Lung (tissue), 11 donors: ENCODE measurements at regions not wholly inside any gene's neighbourhood (a gene's known extent, or its start where the extent isn't known, plus 50 kb on each side); places are given as distances from the start of the nearest gene placed in this dataset.

Experiments used
- ATAC-seq: fragments of 200-7000 bp; cut with Tn5 transposase; one replicate; pipeline ENCODE4 v1.9.1; 2020; ENCODE audit warnings: moderate number of reproducible peaks; ENCODE audit not compliant: insufficient read depth, low FRiP score
- DNase-seq, 3 donors: peaks; one replicate each; pipeline ENCODE4 v3.0.0-alpha.2; 2013 to 2017
- H3K27ac ChIP-seq, 2 donors: one replicate each; pipeline ENCODE4 v1.5.1; 2013; ENCODE audit warnings: mild to moderate bottlenecking in 2 of 2, moderate library complexity in 2 of 2, control low read depth in 1 of 2, inconsistent platforms in 1 of 2, low read depth in 1 of 2, low read length in 1 of 2
- H3K27me3 ChIP-seq, 3 donors: one replicate each; pipeline ENCODE4 v1.5.1; 2013; ENCODE audit warnings: low read length in 2 of 3; ENCODE audit not compliant: control insufficient read depth in 3 of 3, insufficient read depth in 3 of 3
- H3K36me3 ChIP-seq, 4 donors: one replicate each; pipeline ENCODE4 v1.5.1; 2013; ENCODE audit warnings: low read length in 4 of 4, mild to moderate bottlenecking in 1 of 4, moderate library complexity in 1 of 4; ENCODE audit not compliant: control insufficient read depth in 4 of 4, insufficient read depth in 4 of 4
- H3K4me1 ChIP-seq, 5 donors: one replicate each; pipeline ENCODE4 v1.5.1; 2013; ENCODE audit warnings: low read length in 5 of 5, mild to moderate bottlenecking in 2 of 5, moderate library complexity in 1 of 5; ENCODE audit not compliant: control insufficient read depth in 5 of 5, insufficient read depth in 5 of 5
- H3K4me3 ChIP-seq: one replicate; pipeline ENCODE4 v1.5.1; 2013; ENCODE audit warnings: mild to moderate bottlenecking, control low read depth, moderate library complexity
- H3K9ac ChIP-seq, 2 donors: one replicate each; pipeline ENCODE4 v1.5.1; 2013; ENCODE audit warnings: low read length in 2 of 2, control low read depth in 1 of 2; ENCODE audit not compliant: insufficient read depth in 1 of 2
- H3K9me3 ChIP-seq, 4 donors: one replicate each; pipeline ENCODE4 v1.5.1; 2013; ENCODE audit warnings: low read length in 3 of 4, mild to moderate bottlenecking in 1 of 4, moderate library complexity in 1 of 4; ENCODE audit not compliant: control insufficient read depth in 4 of 4, insufficient read depth in 3 of 4
- WGBS, 2 donors: extraction: QIAGEN DNeasy Blood & Tissue Kit; methylation state at CpG; one replicate each; pipeline ENCODE4 v1.1.7; 2013; 5-methylcytosine and 5-hydroxymethylcytosine counted together
- TF ChIP-seq, protein P1 (sequence below): IDR thresholded peaks from 2 replicates; pipeline ENCODE4 v1.5.1; 2012; ENCODE audit warnings: mild to moderate bottlenecking; ENCODE audit errors: control extremely low read depth, extremely low read depth
- donor health status: control.
- donor health status: control.
- donor health status: Bipolar disorder and iron deficiency.
- donor health status: healthy.
- donor health status: DM: yes; HTN: yes; CAD: no.

DNA sequence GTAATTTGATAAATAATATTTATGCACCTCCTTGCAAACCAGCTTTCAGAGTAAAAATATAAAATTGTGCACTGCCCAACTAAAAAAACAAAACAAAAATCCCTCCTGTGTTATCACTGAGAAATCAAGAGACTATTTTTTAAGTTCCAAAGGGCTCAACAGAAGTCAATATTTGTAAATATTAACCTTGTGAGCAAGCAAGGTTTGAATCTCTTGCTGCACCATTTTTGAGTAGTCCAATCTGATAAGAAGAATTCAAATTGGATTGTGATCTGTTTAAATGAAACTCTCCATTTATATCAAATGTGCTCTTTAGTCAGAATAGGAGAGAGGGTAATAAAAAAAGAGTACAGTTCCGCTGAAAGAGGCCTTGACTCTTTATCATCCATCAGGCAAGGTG lies 520.2 kb downstream of the RAB28 start:
- TF ChIP-seq, protein P1, sequence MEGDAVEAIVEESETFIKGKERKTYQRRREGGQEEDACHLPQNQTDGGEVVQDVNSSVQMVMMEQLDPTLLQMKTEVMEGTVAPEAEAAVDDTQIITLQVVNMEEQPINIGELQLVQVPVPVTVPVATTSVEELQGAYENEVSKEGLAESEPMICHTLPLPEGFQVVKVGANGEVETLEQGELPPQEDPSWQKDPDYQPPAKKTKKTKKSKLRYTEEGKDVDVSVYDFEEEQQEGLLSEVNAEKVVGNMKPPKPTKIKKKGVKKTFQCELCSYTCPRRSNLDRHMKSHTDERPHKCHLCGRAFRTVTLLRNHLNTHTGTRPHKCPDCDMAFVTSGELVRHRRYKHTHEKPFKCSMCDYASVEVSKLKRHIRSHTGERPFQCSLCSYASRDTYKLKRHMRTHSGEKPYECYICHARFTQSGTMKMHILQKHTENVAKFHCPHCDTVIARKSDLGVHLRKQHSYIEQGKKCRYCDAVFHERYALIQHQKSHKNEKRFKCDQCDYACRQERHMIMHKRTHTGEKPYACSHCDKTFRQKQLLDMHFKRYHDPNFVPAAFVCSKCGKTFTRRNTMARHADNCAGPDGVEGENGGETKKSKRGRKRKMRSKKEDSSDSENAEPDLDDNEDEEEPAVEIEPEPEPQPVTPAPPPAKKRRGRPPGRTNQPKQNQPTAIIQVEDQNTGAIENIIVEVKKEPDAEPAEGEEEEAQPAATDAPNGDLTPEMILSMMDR: no peak
- H3K27ac ChIP-seq: no peak overlapping the region
- H3K36me3 ChIP-seq: no peaks in the 10 kb centered on the region
- no peak for ATAC-seq
- no peak overlapping the region for H3K9ac ChIP-seq
- H3K9me3 ChIP-seq: peaks cover 0 to 2% (median 0%) of the 10 kb centered on the region in 4 donors
- 79 to 84% methylated on average over 1 of the region's 1 CpG for WGBS, 2 donors
- no peaks in the 10 kb centered on the region for H3K27me3 ChIP-seq
- H3K4me1 ChIP-seq: no peaks in the 10 kb centered on the region
- no peak for DNase-seq
- H3K4me3 ChIP-seq: no peak overlapping the region

DNA sequence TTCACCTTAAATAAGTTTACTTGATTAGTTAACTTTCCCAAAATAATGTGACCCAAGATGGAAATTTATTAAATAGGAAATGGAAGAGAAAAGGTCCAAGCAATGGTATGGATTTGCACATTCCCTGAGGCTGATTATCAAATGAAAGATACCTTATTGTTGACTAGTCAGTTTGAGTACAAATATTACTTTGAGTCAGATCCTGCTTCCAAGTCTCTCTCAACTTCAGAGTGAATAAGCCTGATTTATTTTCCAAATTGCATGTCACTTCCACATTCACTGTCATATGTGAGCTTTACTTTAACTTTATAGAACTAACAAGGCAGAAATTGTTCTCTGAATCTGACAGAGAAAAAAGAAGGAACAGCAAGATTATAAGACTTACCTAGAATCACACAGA lies 520.8 kb downstream of the RAB28 start:
- Histone ChIP-seq H3K27ac (no peak overlapping the region), H3K36me3 (no peaks in the 10 kb centered on the region), H3K27me3 (no peaks in the 10 kb centered on the region), H3K4me3 (no peak overlapping the region), H3K9me3 (peaks cover 0 to 2% (median 0%) of the 10 kb centered on the region in 4 donors), H3K4me1 (no peaks in the 10 kb centered on the region), H3K9ac (no peak overlapping the region)
- DNase-seq (no peak), ATAC-seq (no peak)
- TF ChIP-seq, protein P1: no peak

DNA sequence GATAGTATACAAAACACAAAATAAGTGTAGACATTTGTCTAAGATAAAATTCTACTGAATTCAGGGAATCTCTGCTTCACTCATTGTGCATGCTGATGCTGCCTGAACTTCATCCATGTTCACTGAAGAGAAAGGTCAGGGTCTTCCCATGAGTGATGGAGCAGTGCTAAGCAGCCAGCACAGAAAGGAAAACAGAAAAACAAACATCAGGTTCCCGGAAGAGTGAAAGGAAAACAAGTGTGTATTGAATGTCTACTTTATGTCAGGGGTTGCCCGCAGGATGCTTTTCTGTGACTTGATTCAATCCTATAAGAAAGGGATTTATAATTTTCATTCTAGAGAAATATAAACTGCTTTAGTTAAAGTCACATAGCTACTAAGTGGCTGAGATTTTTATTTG lies 522.4 kb downstream of the RAB28 start:
- Histone ChIP-seq H3K4me1 (no peaks in the 10 kb centered on the region), H3K27ac (no peak overlapping the region), H3K9ac (no peak overlapping the region), H3K4me3 (no peak overlapping the region), H3K27me3 (no peaks in the 10 kb centered on the region), H3K9me3 (peaks cover 0 to 2% (median 0%) of the 10 kb centered on the region in 4 donors), H3K36me3 (no peaks in the 10 kb centered on the region)
- TF ChIP-seq, protein P1: no peak
- DNase-seq (no peak), ATAC-seq (no peak)
- WGBS, 2 donors: 62 to 72% methylated on average over 2 of the region's 2 CpGs

GRCh38 chr4:12958436-12958835 lies 525.7 kb downstream of the RAB28 start:
- Histone ChIP-seq H3K4me1 (no peaks in the 10 kb centered on the region), H3K36me3 (no peaks in the 10 kb centered on the region), H3K9me3 (peaks cover 0 to 2% (median 0%) of the 10 kb centered on the region in 4 donors), H3K27ac (no peak overlapping the region), H3K4me3 (no peak overlapping the region), H3K27me3 (no peaks in the 10 kb centered on the region), H3K9ac (no peak overlapping the region)
- no peak for ATAC-seq
- TF ChIP-seq, protein P1: no peak
- DNase-seq: no peak
